Right kidney (tissue), 1 donor: ENCODE measurements at regions not wholly inside any gene's neighbourhood (a gene's known extent, or its start where the extent isn't known, plus 50 kb on each side); places are given as distances from the start of the nearest gene placed in this dataset.

Experiments
- DNase-seq: peaks from one replicate; pipeline ENCODE4 v3.0.0-alpha.2; 2016

DNA sequence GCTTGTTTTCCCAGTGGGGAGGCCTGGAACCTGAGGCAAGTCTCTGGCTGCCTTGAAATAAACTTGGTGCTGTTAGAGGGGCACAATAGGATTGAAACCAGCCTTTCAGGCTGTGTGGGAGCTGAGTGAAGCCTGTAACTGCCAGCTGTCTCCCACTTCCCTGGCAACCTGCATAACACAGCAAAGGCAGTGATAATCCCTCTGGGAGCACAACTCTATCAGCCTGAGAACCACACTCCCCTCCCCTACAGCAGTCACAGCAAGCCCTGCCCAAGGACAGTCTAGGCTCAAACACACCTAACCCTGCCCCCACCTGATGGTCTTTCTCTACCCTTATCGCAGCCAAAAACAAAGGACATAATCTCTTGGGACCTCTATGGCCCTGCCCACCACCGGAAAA lies 683.8 kb upstream of the ATXN8OS start:
- no peak for DNase-seq

DNA sequence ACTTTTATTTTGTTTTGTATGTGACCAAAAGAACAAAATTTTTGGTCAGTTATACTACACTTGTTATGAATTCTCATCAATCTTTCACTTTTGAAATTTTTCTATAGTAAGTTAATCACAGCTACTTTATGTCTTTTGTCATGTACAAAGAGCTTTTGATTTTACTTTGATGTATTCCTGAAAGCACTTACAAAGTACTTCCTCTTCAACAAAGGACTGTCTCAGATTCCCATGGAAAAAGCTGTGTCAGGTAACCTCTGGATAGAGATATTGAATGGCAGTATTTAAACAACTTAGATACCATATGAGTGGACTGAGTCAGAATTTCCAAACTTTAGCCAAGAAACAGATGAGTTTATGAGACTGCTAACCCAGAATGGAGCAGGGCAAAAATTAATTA lies 689.3 kb upstream of the ATXN8OS start:
- DNase-seq, result no peak

GRCh38 chr13:69410761-69411160 lies 696.9 kb upstream of the ATXN8OS start:
- DNase-seq, result no peak

- no peak for DNase-seq
Observed at GRCh38 chr13:69391756-69392155, 715.9 kb upstream of the ATXN8OS start.

- DNase-seq, result no peak
Observed at GRCh38 chr13:69389899-69390298, 717.7 kb upstream of the ATXN8OS start.

- DNase-seq, result no peak
Observed at GRCh38 chr13:69373747-69374425, 733.7 kb upstream of the ATXN8OS start.

DNA sequence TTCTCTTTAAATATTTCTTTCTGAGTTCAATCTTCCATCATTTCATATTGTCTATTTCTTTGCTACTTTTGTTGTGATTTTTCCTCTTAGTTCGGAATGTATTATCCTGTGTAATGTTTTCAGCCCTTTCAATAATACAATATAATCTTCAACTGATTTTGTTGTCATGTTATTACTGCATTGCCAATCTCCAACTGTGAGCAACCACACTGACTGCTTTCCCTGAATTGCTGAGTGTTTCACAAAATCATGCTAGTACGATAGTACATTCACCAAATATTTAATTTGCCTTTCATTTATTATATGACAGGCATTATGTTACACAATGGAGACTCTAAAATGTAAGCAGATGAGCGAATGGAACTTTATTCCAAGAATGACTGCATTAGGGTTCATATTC lies 744.3 kb upstream of the ATXN8OS start:
- no peak for DNase-seq

DNA sequence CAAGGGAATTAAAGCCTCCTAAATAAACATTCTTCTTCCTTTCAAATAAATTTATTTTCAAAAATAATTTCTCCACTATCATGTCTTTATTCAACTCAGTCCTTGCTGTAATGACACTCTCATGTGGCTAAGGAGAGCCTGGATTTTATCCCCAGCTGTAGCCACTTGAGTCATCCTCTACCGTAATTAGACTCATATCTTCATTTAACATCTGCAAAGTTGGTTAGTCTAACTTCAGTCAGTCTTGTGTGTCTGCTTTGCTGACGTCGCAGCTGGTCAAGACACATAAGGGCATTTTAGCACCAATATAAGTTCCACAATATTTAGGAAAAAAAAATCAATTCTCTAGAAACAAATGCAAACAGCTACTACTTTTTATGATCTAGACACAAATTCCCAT lies 776.4 kb upstream of the ATXN8OS start:
- no peak for DNase-seq

DNA sequence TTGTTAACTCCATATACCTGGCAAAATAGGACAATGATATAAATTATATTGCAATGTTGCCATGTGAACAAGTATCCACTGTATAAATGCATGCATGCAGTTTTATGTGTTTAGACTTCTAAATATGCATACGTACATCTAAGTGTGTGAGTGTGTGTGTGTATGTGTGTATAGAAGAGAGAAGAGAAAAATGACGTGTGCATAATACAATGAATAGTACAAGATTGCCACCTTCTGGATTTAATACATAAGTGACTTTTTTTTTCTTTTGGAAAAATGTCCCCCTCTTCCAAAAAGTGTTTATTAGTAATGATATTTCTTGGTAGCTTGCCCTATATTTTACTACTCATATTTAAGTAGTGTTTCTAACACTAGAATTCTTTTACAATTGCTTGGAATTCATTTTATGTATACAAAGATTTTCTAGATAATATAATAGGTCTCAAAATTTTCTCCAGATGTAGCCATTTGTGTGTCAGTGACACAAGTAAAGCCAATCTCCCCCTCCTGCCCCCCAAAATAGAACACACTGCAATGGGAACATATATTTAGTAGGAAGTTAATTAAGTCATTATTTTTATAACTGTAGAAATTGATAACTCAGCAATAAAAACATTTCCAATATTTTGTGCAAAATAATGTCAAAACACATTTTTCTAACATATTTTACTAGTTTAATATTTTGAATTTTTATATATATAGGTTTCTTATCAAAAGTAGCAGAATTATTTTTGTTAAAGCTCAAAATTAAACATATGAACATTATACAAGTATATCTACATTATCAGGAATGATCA lies 783.3 kb upstream of the ATXN8OS start:
- DNase-seq, result no peak

- no peak for DNase-seq
Observed at GRCh38 chr13:69319656-69320055, 788.0 kb upstream of the ATXN8OS start.

DNA sequence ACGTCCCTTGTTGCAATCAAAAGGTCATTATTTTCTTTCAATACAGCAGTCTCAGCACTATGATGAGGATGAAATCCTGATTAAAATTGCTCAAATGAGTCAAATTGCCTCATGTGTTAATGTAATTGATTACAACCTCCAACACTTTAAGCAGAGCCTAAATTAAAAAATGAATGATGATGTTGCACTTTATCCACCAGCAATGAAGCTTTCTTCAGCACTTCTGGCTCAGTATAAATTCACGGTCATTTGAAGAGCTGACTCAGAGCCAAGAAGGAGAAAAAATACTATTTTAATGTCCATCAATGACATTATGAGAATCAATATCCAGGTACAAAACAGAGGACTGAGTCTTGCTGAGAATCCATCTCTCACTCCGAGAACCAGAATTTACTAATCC lies 792.6 kb upstream of the ATXN8OS start:
- DNase-seq, result no peak

GRCh38 chr13:69306766-69307165 lies 800.9 kb upstream of the ATXN8OS start:
- DNase-seq, result no peak

GRCh38 chr13:69300131-69300530 lies 807.5 kb upstream of the ATXN8OS start:
- no peak for DNase-seq

GRCh38 chr13:69296130-69296529 lies 811.5 kb upstream of the ATXN8OS start:
- no peak for DNase-seq

- DNase-seq, result no peak
Observed at GRCh38 chr13:69292789-69293425, 814.7 kb upstream of the ATXN8OS start.

- no peak for DNase-seq
Observed at GRCh38 chr13:69291292-69291906, 816.2 kb upstream of the ATXN8OS start.

- no peak for DNase-seq
Observed at GRCh38 chr13:69288026-69288425, 819.6 kb upstream of the ATXN8OS start.

DNA sequence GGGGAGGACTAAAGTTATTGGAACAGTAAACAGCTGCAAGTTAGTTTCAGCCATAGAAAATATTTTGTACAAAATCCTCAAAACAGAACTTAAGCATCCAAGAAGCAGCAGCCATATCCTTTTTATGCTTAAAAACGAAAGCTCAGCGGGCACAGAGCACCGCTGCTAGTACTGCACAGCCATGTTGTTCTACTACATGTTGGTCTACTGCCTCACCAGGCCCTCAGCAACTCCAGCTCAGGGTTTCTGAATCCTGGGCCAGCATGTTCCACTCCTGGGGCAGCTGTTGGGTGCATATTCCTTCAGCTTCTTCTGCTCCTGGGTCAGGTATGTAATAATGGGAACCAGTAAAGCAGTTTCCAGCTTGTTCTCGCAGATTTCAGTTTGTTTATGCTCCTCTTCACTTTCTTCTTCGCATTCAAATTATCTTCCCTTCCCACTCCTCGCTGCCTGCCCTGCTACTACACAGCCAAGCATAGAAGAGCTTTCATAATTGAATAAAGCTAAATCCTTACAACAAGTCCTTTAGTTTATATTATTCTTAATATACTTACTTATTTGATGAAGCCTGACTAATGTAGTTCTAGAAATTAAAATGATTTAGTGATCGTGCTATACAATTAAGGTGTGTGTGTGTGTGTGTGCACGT lies 820.5 kb upstream of the ATXN8OS start:
- no peak for DNase-seq

- DNase-seq, result no peak
Observed at GRCh38 chr13:69283837-69284236, 823.8 kb upstream of the ATXN8OS start.

DNA sequence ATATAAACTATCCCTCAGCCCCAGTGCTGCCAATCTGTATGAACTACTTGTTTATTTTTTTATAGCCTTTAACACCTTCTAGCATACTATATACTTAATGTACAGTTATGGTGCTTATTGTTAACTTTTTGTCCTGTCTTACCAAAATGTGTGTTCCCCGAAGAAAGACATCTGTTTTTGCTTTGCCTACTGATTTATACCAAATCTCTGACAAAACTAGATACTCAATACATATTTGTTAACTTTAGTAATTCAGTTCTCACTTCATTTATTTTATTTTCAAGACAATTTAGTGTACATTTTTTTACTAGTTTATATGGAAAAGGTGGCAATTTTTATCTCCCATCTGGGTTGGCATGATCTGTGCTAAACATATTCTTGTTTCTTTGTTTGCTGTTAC lies 824.3 kb upstream of the ATXN8OS start:
- DNase-seq, result no peak

DNA sequence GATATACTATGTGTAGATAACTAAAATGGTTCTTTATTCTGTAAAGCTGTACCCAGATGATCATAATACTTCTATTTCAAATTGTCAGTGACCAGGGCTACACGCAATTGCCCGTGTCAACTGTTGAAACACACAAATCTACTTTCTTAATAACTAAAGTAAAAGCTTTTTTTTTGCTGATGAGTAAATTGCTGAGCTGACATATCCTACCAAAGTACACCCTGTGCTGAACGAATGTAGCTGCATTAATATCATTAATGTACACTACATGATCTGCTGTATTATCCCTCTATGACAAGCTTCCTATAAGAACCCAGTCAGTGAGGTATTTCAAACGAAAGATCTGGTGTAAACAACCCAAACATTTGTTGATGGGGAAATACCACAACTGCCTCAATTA lies 827.2 kb upstream of the ATXN8OS start:
- no peak for DNase-seq

DNA sequence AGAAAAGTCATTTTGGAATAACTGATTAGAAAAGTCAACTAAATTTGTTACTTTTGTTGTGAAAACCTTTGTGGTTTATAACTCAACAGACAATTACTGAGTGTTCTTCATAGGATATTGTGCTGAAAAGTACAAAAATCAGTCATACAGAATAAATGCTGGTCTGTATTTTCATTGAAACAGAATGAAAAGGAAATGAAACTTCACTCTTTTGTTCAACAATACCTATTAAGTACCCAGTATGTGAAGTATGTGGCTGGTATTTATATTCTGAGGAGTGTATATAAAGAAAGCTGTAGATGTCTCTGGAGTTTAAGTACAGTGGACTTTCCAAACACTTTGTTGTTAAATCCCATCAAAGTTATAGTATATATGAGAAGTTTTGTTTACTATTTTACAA lies 828.4 kb upstream of the ATXN8OS start:
- no peak for DNase-seq

- no peak for DNase-seq
Observed at GRCh38 chr13:69274231-69274630, 833.4 kb upstream of the ATXN8OS start.
